GM19452 (cell line): ENCODE measurements at regions not wholly inside any gene's neighbourhood (a gene's known extent, or its start where the extent isn't known, plus 50 kb on each side); places are given as distances from the start of the nearest gene placed in this dataset.

Experiments used
- ATAC-seq: cut with Tn5 transposase; IDR thresholded peaks from one replicate; pipeline ENCODE4 v1.9.1; 2021; ENCODE audit not compliant: unreplicated experiment

- ATAC-seq, result no peak
Observed at GRCh38 chr17:70776441-70776840, 607.1 kb downstream of the KCNJ2 start.

GRCh38 chr17:70780031-70780430 is 610.7 kb downstream of the KCNJ2 start:
- no peak for ATAC-seq

- ATAC-seq, result no peak
Observed at GRCh38 chr17:70786081-70786480, 616.7 kb downstream of the KCNJ2 start.

DNA sequence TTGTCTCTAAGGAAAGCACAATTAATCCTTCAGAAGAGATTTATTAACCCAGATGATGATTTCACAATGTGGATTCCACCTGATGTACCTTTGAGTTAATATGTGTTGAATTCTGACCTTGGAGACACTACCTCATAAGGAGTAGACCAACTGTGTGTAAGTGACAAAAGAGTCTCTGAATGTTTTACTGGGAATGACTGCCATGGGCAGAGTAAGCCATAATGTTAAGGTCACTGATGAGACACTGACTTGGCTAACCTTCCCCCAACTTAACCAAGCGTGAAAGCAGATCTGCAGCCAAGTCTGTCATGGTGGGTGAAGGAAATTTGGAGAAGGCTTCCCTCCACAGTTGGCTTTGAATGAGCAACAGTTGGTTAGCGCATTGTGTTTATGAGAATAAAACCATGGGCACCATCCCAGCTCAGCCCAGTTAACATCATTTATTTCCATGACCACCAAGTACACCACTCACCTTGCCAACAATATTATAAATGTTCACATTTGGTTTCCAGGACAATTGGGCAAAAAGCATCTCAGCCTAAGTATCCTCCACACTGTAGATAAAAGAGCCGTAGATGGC is 618.5 kb downstream of the KCNJ2 start:
- ATAC-seq, result no peak

DNA sequence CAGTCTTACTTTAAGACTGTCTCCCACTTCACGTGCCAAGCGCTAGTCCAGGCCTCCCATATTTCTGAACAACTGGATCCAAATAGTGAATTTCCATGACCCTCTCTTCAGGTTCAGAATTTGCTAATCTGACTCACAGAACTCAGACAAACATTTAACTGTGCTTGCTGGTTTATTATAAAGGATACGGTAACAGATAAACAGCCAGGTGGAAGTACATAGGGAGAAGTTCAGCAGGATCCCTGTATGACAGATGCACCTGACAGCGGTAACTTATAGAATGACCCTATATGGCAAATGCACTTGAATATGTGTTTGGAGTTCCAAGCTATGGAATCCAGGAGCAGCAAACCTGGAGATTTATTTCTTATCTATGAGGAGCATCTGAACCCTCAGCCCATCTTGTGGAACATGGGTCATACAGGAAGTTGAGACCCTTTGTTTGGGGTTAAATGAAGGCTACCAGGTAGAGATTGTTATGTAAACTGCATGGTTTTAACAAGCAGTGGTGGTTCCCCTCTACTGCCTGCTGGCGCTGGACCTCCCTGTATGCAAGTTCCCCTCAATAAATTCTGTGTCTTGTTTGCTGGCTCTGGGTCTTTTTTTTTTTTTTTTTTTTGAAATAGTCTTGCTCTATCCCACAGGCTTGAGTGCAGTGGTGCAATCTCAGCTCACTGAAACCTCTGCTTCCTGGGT is 622.6 kb downstream of the KCNJ2 start:
- ATAC-seq, result no peak

DNA sequence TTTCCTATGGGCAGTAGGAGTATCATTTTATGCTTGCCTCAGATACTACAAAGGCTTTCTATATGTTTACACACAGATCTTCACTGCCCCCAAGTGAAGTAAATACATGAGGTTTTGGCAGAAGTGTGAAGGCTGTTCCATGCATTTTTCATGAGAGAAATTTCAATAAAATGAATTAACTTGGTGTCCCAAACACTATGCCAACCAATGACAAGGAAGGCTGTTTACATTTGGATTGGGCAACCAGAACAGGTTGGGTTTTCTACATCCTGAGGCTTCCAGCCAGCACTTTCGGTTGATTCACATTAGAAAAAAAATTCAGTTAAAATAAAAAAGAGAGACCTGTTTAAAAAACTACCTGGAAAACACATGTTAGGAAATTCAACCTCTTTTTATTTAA is 625.4 kb downstream of the KCNJ2 start:
- ATAC-seq, result no peak

DNA sequence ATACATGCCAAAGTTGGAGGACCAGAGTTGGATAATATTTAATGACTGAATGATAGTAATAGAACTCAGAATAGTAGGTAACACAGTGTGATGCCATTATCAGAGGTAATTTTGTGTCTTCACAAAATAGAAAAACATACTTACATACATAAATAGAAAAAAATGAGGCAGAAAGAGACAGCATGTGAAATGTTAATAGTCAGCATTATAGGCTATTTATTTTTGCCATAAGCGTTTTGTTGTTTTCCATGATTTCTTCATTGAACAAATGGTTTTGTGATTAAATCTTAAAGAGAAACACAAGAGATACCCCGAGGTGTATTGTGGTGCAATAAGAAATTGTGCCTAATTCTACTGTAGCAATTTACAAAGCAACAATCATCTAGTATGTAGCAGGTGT is 626.3 kb downstream of the KCNJ2 start:
- ATAC-seq, result no peak

DNA sequence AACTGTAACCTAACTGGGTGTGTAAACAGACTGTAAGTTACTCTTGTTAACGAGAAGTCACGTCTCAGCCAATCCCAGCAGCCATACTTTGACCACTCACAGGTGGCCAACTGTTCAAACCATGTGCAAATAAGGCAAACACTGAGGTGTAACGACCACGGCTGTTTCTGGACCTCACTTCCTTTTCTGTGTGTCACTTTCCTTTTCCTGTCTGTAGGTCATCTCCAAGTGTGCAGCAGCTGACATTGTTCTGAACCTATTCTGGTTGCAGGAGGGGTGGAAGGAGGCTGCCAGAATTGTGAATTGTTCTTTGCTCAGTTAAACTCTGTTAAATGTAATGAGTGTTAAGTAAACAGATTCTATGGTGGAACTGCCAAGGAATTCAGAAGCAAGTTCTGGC is 627.4 kb downstream of the KCNJ2 start:
- no peak for ATAC-seq

DNA sequence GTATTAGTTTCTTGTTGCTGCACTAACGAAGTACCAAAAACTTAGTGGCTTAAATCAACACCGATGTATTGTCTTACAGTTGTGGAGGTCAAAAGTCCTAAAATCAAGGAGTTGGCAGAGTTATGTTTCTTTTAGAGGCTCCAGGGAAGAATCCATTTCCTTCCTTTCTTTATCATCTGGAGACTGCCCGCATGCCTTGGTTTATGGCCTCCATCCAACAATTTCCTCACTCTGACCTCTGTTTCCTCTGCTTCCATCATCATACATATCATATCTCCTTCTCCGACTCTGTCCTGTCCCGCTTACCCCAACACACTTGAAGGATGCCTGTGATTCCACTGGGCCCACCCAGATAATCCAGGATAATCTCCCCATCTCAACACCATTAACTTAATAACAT is 627.8 kb downstream of the KCNJ2 start:
- ATAC-seq, result no peak

GRCh38 chr17:70804161-70804560 is 634.8 kb downstream of the KCNJ2 start:
- no peak for ATAC-seq

DNA sequence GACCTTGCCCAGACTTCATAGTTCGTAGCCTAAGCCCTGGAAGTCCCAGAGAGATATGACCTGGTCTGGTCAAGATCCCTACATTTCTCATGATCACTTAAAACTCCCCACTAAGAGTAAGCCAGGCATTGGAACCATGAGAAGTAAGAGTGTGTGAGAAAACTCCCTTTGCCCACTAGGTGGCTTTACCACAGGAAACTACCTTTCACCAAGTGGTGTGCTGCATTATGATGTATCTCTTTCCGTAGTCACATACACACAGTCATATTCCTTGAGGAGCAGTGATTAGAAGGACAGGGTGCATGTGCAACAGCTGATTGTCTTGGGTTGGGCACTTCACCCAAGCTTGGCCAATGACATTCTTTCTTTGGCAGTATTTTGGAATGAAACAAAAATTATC is 639.3 kb downstream of the KCNJ2 start:
- no peak for ATAC-seq

GRCh38 chr17:70810609-70811008 is 641.3 kb downstream of the KCNJ2 start:
- ATAC-seq, result no peak

DNA sequence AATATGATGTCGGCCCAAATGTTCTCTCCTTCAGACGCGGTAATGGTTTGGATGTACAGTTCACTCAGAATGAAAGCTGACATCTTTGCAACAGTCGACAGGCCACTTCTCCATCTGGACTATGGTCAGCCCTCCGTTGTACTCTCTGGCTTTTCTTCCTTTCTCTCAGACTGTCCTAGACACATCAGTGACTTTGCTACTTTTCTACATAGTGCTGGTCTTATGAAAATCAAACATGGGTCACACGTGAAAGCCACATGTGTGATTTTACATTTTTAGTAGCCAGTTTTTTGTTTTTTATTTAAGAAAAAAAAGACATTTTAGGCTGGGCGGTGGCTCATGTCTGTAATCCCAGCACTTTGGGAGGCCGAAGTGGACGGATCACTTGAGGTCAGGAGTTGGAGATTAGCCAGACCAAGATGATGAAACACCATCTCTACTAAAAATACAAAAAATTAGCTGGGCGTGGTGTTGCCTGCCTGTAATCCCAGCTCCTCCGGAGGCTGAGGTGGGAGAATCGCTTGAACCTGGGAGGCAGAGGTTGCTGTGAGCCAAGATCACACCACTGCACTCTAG is 644.1 kb downstream of the KCNJ2 start:
- ATAC-seq, result no peak

DNA sequence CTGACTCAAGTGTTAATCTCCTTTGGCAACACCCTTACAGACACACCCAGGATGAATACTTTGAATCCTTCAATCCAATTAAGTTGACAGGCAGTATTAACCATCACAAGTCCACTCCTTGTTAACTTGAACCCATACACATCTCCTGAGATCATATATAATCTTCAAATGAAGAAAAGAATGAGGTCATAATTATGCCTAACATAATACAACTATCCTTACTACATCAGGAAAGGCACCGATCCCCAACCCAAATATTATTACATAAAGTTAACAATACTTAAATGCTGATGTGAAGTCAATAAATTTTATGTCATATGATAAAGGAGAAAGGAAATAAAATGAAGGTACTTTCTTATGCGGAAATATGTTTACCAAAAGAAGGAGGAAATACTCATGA is 649.9 kb downstream of the KCNJ2 start:
- no peak for ATAC-seq

DNA sequence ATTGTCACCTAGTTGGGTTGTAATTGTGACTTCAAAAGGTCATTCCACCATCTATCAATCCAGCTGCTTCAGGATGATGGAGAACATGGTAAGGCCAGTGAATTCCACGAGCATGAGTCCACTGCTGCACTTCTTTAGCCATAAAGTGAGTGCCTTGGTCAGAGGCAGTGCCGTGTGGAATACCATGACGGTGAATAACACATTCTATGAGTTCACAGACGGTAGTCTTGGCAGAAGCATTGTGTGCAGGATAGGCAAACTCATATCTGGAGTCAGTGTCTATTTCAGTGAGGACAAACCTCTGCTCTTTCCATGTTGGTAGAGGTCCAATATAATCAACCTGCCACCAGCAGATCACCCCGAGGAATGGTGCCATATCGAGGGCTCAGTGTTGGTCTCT is 650.9 kb downstream of the KCNJ2 start:
- ATAC-seq, result no peak

GRCh38 chr17:70825321-70826125 is 656.2 kb downstream of the KCNJ2 start:
- no peak for ATAC-seq

GRCh38 chr17:70829876-70830275 is 660.5 kb downstream of the KCNJ2 start:
- no peak for ATAC-seq

GRCh38 chr17:70834039-70834438 is 664.7 kb downstream of the KCNJ2 start:
- ATAC-seq, result no peak

DNA sequence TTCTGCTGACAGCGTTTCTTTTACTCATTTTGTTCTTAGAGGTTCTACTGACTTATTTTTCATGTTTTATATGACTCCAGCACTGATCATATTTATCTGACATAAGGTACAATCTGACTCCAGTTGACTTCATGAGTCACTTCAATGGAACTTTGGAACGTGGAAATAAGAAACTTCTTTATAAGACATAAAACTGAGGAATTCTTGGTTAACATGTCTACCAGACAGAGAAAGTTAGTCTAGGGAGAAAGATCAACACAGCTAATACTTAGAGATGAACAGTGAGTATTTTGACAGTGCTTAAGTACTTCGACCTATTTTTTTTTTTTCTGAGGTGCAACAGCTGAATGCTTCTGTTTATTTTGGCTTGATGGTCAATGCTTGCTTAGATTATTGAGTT is 679.5 kb downstream of the KCNJ2 start:
- ATAC-seq, result no peak

DNA sequence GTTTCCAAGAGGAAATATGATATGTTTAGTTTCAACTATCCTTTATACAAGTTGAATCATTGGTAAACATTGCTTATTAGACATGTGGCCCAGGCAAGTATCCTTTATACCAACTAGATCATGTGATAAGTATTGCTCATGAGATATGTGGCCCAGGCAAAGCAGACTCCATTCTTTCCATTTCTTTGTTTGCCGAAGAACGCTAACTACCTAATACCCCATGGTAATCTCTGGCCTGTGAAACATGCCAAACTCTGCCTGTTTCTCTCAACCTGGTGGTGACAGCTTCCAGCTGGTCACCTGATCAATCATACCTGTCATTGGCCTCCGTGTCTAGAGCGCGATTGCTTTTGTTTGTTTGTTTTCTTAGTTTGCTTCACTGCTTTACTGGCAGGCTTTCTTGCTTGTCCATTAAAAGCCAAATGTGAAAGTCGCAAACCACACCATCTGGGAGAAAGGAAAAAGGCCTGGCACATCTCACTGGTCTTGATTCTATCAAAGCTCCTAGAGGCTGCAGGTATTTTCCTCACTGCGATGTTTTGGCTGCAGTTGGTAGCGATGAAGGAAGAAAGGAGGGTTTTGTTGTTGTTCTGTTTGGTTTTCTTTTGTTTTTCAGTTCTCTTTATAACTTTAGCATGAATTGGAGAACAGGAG is 686.2 kb downstream of the KCNJ2 start:
- no peak for ATAC-seq

- ATAC-seq, result no peak
Observed at GRCh38 chr17:70857351-70857750, 688.0 kb downstream of the KCNJ2 start.
